Testis (tissue), 2 donors: ENCODE measurements at regions not wholly inside any gene's neighbourhood (a gene's known extent, or its start where the extent isn't known, plus 50 kb on each side); places are given as distances from the start of the nearest gene placed in this dataset.

Source experiments
- POLR2A ChIP-seq: fragments of 450-650 bp; IDR thresholded peaks from one replicate; pipeline ENCODE4 v1.6.1; 2017; ENCODE audit warnings: antibody characterized with exemption, mild to moderate bottlenecking, moderate library complexity
- TF ChIP-seq, protein P1 (sequence below), 3 experiments: fragments of 450-650 bp in 2 of 3; fragments of 200-600 bp in 1 of 3; sonication (generic) in 1 of 3; IDR thresholded peaks; one replicate each; pipeline ENCODE4 v1.5.1; 2016 to 2019; ENCODE audit warnings: antibody characterized with exemption in 3 of 3, mild to moderate bottlenecking in 2 of 3, moderate library complexity in 1 of 3

GRCh38 chr3:159879598-159879997 lies 109.0 kb upstream of the IL12A start:
- TF ChIP-seq, protein P1, sequence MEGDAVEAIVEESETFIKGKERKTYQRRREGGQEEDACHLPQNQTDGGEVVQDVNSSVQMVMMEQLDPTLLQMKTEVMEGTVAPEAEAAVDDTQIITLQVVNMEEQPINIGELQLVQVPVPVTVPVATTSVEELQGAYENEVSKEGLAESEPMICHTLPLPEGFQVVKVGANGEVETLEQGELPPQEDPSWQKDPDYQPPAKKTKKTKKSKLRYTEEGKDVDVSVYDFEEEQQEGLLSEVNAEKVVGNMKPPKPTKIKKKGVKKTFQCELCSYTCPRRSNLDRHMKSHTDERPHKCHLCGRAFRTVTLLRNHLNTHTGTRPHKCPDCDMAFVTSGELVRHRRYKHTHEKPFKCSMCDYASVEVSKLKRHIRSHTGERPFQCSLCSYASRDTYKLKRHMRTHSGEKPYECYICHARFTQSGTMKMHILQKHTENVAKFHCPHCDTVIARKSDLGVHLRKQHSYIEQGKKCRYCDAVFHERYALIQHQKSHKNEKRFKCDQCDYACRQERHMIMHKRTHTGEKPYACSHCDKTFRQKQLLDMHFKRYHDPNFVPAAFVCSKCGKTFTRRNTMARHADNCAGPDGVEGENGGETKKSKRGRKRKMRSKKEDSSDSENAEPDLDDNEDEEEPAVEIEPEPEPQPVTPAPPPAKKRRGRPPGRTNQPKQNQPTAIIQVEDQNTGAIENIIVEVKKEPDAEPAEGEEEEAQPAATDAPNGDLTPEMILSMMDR (IDR thresholded peaks at IDR 0.05) = no peak
- no peak for TF ChIP-seq POLR2A
